GM21576 (cell line): ENCODE measurements at regions not wholly inside any gene's neighbourhood (a gene's known extent, or its start where the extent isn't known, plus 50 kb on each side); places are given as distances from the start of the nearest gene placed in this dataset.

Source experiments
- ATAC-seq: cut with Tn5 transposase; IDR thresholded peaks from one replicate; pipeline ENCODE4 v1.9.1; 2021; ENCODE audit warnings: mild to moderate bottlenecking, moderate library complexity; ENCODE audit not compliant: unreplicated experiment

DNA sequence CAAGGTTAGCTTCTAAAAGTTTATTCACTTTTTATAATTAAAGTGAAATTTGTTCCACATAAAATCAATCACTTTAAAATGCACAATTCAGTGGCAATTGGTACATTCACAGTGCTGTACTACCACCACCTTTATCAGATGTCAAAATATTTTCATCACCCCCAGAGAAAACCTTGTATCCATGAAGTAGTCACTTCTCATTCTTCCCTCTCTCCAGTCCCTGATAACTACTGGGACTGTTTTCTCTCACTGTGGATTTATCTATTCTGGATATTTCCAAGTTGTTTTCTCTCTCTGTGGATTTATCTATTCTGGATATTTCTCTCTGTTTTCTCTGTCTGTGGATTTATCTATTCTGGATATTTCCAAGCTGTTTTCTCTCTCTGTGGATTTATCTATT lies 435.4 kb upstream of the CNTNAP2 start:
- no peak for ATAC-seq

DNA sequence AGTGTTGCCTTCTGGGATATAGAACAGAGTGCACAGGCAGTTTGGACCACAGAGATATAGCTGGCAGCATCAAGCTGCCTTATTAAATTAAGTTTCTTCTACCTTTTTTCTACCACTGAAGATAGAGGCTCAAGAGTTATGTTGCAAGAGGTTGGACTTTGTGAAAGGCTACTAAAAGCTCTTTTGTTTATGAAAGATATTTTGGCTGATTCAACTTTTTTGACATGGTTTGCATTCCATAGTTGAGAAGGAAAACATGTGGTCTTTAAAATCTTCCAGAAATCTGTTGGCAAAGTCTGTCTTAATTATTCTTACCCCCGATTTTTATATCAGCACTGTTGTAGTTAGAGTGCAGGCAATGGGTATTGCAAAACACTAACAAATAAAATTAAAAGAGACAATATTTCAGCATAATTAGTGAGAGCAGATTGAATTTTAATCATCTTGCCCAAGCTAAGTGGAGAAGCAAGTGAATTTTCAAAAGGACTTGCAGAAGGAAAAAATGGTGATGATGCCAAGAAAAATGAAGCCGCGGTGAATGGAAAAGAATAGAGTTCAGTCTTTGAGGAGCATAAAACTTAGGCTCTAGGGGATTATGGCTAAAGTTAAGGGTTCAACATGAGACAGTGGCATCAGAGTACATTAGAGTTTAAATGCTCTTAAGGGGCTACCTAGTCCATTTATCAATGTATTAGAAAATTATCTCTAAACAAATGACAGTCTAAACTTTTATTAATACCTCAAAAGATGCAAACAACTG lies 450.9 kb upstream of the CNTNAP2 start:
- ATAC-seq = no peak

DNA sequence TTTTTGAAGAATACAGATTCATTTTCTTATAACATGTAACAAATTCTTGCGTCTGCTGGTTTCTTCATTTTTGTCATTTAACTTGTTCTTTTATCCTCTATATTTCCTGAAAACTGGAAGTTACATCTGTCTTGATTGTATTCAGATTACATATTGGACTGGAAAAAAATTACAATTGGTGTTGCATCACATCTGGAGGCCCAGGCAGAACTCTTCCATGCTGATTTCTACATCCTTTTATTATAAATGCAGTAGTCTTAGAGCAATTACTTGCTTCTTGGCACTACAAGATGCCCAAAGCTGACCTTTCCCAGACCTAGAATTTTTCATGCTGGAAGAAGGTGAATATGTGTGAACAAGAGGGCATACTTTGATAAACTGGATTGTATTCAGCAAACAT lies 460.9 kb upstream of the CNTNAP2 start:
- no peak for ATAC-seq

DNA sequence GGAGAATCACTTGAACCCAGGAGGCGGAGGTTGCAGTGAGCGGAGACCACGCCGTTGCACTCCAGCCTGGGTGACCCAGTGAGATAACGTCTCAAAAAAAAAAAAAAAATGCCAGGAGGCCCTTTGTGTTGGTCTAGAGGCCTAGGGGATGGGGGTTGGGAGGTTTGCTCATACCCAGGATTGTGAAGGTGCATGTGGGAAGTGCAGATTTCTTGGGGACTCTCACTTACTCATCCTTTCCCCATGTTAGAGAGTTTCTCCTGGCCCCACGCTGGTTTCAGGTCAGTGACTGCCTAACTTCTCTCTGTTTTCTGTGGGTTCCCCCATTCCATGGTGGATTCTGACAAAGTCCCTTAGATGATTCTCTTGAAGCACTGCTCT lies 471.5 kb upstream of the CNTNAP2 start:
- ATAC-seq = no peak

DNA sequence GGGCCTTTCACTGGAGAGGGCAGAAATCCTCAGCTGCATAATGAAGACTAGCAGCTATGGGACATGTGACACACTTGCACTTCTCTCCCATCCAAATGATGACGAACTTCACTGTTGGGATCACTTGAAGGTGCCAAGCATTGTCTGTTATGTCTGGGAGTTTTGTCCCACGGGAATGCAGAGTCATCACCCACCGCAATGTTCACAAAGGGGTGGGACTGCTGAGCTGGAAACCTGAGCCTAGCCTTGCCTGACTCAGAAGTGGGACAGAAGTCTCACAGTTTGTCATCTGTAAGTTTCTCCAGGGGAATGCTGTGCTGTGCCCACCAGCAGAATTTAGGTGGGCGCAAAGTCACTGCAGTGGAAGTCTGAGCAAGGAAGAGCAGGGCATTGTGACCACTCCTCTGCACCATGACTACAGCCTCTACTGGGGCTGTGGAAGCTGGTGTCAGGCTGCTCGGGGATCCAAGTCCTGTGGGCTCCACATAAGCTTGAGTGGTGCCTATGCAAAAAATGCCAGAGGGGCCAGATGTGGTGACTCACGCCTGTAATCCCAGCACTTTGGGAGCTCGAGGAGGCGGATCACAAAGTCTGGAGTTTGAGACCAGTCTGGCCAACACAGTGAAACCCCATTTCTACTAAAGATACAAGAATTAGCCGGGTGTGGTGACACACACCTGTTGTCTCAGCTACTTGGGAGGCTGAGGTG lies 472.0 kb upstream of the CNTNAP2 start:
- ATAC-seq = no peak

DNA sequence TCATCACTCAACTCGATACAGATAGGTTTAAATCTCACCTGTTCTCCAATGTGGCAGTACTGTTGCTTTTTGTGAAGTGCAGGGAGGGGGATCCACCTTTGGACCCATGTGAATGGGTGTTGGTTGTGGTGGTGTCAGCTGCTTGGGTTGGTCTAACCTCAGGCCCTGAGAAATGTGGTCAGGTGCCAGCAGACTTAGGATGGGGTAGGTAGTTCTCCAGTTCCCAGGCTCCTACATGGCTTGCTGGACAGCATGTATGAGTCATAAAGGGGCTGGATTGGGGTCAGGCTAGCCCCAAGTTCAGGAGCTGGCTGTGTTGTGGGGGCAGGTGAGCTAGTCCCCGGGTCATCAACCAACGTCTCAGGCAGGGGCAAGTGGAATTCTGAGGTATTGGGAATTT lies 472.6 kb upstream of the CNTNAP2 start:
- ATAC-seq = no peak

DNA sequence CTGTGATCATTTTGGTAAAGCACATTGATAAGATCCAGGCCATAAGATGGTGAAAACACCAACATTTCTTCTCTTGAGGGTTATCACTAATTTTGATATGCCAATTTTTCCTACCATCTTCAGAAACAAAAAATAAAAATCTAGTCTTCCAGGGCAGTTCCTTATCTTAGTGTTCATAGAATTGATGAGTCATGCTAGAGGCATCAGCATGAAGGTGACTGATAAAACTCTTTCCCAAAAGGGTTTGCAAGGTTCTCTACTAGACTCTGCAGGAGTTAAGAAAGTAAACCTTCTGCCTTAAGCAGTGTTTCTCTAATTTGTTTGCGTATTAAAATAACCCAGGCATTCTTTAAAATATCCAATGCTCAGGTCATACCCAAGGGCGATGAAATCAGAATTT lies 483.1 kb upstream of the CNTNAP2 start:
- no peak for ATAC-seq

DNA sequence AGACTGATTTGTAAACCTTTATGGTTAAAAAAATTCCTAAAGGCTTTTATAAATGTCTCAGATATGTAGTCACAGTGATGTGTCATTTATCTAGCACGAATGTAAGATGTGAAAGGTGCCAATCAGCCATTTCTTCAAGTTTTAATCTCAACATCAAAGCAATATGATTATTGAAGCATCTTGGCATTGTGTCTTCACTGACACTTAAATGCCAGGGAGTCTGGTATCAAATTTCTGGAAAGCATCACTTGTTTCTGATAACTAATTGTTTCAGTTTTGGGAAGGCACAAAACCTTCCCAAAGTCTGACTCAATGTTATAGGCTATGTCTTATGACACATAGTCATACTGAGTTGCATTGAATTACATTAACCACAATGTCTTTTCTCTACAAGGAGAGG lies 492.0 kb upstream of the CNTNAP2 start:
- ATAC-seq = no peak

DNA sequence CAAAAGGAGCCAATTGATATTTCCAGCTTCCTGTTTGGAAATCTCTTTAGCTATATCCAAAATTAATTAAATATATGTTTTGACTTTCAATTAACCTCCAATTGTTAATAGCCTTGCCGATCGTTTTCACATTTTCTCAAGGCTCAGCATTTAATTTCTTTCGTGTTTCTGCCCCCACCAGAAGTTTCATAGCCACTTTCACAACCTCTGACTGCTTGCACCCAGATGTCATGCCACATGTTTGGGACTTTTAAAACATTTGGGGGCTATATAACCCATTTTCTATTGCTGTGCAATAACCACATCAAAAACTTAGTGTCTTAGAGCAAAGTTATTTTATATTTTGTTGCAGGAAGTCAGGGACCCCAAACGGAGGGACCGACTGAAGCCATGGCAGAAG lies 510.6 kb upstream of the CNTNAP2 start:
- ATAC-seq = no peak

DNA sequence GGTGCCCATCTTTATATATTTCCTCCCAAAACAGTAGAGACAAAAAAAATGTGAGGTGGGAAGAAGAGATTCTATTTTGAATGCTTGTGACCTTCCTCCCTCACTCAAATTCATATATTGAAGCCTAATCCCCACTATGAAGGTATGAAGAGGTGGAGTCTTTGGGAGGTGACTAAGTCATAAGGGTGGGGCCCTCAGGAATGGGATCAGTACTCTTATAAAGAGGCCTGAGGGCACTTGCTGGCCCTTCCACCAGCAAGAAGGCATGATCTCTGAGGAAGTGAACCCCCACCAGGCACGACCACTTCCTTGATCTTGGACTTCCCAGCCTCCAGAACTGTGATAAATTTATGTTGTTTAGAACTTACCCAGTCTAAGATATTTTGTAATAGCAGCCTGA lies 517.2 kb upstream of the CNTNAP2 start:
- ATAC-seq = no peak

DNA sequence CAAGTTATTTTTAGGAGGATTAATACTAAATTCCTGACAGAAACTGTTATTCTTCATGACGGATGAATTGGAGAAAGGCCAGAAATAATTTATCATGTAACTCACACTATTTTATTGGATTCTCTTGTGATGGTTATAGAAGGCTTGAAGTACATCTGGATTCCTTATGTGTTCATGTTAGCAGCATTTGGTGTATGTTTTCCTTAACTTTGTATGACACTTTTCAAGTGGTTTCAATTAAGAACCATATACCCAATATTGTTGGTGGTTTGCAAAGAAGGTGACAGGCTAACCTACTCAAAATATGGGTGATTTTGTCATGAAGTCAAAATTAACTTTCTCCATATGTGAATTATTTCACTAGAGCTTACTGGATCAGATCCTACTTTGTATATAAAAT lies 532.2 kb upstream of the CNTNAP2 start:
- no peak for ATAC-seq

DNA sequence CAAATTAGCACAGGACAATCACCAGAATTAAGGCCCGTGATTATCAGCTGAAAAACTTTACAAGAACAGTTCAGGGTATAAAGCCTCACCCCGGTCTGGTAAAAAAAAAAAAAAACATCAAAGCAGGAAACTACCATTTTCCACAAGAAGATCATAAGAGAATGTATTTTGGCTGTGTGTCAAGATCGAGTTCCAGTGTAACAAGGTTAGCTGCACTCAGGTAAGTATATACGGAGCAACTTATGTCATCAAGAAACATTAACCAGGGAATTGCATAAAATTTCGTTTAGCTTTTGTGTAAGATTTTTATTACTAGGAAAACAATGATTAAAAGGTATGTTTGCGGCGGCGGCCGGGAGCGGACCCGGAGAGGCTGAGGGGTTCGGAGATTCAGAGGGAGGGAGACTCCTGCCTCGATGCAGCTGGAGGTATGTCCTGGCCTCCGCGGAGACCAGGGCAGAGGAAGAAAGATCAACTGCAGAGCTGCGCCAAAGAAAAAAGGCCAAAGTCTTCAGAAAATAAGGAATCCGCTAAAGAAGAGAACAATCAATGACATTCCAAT lies 533.8 kb upstream of the CNTNAP2 start:
- no peak for ATAC-seq

DNA sequence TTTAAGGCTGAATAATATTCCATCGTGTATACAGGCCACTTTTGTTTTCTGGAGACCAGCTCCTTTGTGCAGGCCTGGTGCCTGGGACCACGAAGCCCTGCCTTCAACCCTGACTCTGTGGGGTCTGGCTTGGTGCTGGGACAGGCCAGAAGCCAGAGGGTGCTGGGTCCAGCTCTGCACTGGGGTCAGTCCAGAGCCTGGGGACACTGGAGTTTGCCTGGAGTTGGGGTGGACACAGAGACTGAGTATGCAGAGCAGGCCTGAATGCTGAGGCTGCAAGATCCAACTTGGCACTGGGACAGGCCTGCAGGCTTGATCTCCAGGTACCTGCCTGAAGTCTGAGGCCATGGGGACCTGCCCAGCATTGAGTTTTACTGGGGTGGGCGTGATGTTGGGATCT lies 558.8 kb upstream of the CNTNAP2 start:
- ATAC-seq = no peak

DNA sequence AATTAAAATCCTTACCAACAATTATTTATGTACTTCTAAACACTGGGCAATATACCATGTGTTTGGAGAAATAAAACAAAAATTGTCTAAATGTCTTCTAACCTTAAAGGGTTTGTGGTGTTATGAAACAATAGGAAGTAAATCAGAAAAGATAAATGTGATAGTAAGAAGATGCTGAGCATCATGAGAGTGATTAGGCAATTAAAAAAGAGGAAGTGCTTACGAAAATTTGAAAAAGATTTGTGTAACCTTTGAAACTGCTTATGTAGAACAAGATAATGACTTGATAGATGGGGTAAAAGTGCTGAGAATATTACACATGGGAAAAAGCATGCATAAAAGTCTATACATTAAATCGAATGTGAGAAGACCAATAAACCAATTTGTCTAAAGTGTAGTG lies 573.4 kb upstream of the CNTNAP2 start:
- ATAC-seq = no peak

DNA sequence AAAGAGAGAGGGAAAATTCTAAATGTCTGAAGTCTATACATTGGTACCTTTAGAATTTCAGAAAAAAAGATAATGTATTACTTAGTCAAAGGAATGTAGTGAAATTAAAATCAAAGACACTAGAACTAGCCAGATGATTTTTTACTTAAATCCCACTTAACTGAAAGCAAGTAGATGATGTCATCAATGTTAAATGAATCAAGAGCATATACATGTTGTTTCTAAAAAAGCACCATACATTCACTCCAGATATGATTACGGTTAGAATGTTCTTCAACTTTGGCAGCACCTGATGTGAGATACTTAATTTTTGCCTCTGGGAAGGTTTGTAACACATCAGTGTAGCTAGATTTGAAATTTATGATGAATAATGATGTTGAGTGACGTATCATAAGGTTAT lies 576.7 kb upstream of the CNTNAP2 start:
- ATAC-seq = no peak

DNA sequence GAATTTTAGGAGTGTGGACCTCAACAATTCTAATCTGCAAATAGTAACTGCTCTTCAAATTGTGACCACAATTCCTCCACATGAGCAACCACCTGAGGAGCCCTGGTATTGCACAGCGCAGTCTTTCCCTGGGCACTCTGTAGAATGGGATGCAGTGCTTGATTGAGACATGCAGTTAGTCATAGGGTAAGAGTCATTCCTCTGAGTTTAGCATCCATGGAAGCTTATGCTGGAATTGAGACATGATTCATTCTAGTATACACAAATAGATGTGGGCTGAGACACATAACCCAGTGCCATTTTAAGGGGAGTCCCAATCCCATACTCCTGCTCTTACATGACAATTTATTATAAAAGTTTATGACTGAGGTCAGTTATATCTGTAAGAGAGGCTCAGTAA lies 582.3 kb upstream of the CNTNAP2 start:
- ATAC-seq = no peak

DNA sequence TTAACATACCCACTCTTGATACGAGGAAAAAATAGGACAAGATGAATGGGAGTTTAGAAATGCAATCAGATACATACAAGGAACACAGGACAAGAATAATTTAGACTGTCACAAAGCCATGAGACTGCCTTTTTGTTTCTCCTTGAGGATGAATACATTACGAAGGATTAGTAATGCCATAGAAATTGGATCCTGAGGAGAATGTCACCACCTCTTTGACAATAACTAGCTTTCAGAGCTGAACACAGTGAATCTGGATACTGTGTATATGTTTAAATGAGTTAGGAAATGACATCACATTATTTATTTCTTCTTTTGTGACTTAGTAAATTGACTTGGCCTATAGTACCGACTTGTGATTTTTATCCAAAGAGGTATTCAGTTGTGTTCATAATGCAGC lies 596.3 kb upstream of the CNTNAP2 start:
- no peak for ATAC-seq

DNA sequence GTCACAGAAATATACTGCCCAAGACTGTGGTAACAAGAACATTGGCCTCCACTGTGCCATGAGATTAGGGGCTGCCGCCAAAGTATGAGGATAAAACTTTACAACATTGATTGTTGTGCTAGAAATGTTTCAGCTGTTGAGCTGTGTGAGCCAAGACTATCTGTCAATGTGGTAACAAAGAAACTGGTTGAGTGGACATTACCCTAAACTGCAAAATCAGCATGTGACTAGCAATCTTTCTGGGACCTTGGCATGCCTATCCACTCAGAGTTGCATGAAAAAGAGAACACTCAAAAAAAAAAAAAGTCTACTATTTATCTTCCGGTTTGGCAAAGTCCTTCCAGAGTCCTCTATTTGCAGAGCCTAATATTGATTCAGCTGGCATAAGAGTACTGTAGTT lies 605.6 kb upstream of the CNTNAP2 start:
- no peak for ATAC-seq

DNA sequence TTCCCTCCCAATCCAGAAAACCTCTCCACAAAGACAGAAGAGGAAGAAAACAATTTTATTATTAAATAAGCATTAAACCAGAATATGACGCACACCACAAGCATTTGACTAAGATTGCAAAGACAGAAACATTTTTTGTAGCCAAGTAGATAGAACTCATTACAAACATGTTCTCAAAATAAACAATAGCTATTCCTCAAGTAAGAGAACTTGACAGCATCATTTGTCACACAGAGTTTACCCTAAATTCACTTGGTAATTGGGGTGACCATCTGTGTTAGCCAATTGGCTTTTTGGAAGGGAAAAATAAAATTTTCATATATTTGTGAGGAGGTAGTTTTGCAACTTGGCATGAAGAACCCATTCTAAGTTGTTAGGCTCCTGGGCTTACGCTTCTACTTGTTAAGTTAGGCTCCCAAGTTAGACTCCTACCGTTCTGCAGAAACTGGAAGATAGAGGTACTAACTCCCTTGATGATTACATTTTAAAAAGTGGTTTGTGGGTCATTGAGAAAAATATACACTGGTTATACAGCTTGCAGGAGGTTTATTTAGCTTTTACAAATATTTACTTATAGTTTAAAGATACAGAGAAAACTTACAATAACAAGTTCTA lies 618.6 kb upstream of the CNTNAP2 start:
- ATAC-seq = no peak

DNA sequence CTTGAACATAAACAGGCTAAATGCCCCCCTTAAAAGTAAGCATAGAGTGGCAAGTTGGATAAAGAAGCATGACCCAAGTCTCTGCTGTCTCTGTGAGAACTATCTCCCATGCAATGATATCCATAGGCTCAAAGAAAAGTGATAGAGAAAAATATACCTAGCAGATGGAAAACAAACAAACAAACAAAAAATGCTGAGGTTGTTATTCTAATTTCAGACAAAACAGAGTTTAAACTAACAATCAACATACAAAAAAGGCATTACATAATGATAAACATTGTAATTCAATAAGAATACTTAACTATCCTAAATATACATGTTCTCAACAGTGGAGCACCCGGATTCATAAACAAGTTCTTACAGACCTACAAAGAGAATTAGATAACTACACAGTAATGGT lies 626.2 kb upstream of the CNTNAP2 start:
- no peak for ATAC-seq

DNA sequence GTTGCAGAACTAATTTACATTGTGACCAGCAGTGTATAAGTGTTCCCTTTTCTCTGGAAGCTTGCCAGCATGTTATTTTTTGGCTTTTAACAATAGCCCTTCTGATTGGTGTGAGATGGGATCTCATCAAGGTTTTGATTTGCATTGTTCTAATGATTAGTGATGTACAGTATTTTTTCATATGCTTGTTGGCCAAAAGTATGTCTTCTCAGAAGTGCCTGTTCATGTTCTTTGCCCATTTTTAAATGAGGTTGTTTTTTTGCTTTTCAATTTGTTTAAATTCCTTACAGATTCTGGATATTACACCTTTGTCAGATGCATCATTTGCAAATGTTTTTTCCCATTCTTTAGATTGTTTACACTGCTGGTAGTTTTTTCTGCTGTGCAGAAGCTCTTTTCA lies 627.0 kb upstream of the CNTNAP2 start:
- ATAC-seq = no peak

DNA sequence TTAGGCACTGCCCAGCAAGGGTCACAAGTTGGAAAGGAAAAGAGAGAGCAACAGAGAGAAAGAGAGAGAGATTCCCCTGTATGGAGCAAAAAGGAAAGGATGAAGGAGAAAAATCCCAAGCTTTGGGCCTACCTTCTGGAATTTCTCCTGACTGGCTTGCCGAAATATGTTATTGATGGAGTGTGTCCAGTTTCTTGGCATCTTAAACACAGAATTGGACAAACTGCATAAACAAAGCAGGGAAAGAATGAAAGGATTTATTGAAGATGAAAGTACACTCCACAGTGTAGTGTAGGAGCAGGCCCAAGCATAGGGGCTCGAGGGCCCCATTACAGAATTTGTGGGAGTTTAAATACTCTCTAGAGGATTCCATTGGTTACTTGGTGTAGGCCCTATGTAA lies 627.8 kb upstream of the CNTNAP2 start:
- ATAC-seq = no peak
